ENCODE measurements at regions not wholly inside any gene's neighbourhood (a gene's known extent, or its start where the extent isn't known, plus 50 kb on each side); places are given as distances from the start of the nearest gene placed in this dataset.
A peak's percentile ranks its signal among the peaks of the same experiment; 100 is the strongest.
"Not testable (repeated sequence)": the region's sequence is repeated elsewhere in the genome, so short reads cannot be mapped to it uniquely, and the experiment has no call there.

GRCh38 chr9:106017198-106017740 is 322.9 kb downstream of the TMEM38B start:
- no peaks in the 10 kb centered on the region for H3K9me3 ChIP-seq (ENCODE audit: insufficient read depth, low read length)
- peaks cover 2% of the 10 kb centered on the region for H3K4me1 ChIP-seq (ENCODE audit: insufficient read depth, insufficient read length)
- no peak for DNase-seq (ENCODE audit: low read depth, low spot score)
- TF ChIP-seq YY1 (IDR thresholded peaks at IDR 0.05; ENCODE audit: insufficient read depth, insufficient read length) (no peak), ZNF274 (IDR thresholded peaks at IDR 0.05; ENCODE audit: low read depth, low read length) (no peak), SUZ12 (IDR thresholded peaks at IDR 0.05; ENCODE audit: extremely low read depth, insufficient read depth, insufficient read length) (no peak)
- H3K9ac ChIP-seq (ENCODE audit: insufficient read length, low read depth) = no peak overlapping the region
- H3K4me3 ChIP-seq (ENCODE audit: insufficient read length, low read depth) = no peak overlapping the region
- no peaks in the 10 kb centered on the region for H3K36me3 ChIP-seq (ENCODE audit: insufficient read depth, insufficient read length, low read length)
- H3K27me3 ChIP-seq (ENCODE audit: insufficient read depth, insufficient read length) = no peaks in the 10 kb centered on the region

GRCh38 chr9:106019039-106019680 is 324.8 kb downstream of the TMEM38B start:
- H3K4me1 ChIP-seq (ENCODE audit: insufficient read depth, insufficient read length) = peaks cover 2% of the 10 kb centered on the region
- no peak for DNase-seq (ENCODE audit: low read depth, low spot score)
- no peak for TF ChIP-seq ZNF274 (IDR thresholded peaks at IDR 0.05; ENCODE audit: low read depth, low read length)
- no peak for TF ChIP-seq SUZ12 (IDR thresholded peaks at IDR 0.05; ENCODE audit: extremely low read depth, insufficient read depth, insufficient read length)
- TF ChIP-seq YY1 (IDR thresholded peaks at IDR 0.05; ENCODE audit: insufficient read depth, insufficient read length) = no peak
- no peaks in the 10 kb centered on the region for H3K9me3 ChIP-seq (ENCODE audit: insufficient read depth, low read length)
- no peak overlapping the region for H3K9ac ChIP-seq (ENCODE audit: insufficient read length, low read depth)
- no peaks in the 10 kb centered on the region for H3K27me3 ChIP-seq (ENCODE audit: insufficient read depth, insufficient read length)
- H3K36me3 ChIP-seq (ENCODE audit: insufficient read depth, insufficient read length, low read length) = no peaks in the 10 kb centered on the region
- no peak overlapping the region for H3K4me3 ChIP-seq (ENCODE audit: insufficient read length, low read depth)

GRCh38 chr9:106019702-106020101 is 325.4 kb downstream of the TMEM38B start:
- Histone ChIP-seq H3K36me3 (ENCODE audit: insufficient read depth, insufficient read length, low read length) (no peaks in the 10 kb centered on the region), H3K9me3 (ENCODE audit: insufficient read depth, low read length) (no peaks in the 10 kb centered on the region), H3K4me1 (ENCODE audit: insufficient read depth, insufficient read length) (peaks cover 2% of the 10 kb centered on the region), H3K27me3 (ENCODE audit: insufficient read depth, insufficient read length) (no peaks in the 10 kb centered on the region), H3K4me3 (ENCODE audit: insufficient read length, low read depth) (no peak overlapping the region), H3K9ac (ENCODE audit: insufficient read length, low read depth) (no peak overlapping the region)
- peak; percentile 91 for DNase-seq (ENCODE audit: low read depth, low spot score)
- TF ChIP-seq ZNF274 (IDR thresholded peaks at IDR 0.05; ENCODE audit: low read depth, low read length) = no peak
- TF ChIP-seq YY1 (IDR thresholded peaks at IDR 0.05; ENCODE audit: insufficient read depth, insufficient read length) = no peak
- no peak for TF ChIP-seq SUZ12 (IDR thresholded peaks at IDR 0.05; ENCODE audit: extremely low read depth, insufficient read depth, insufficient read length)

GRCh38 chr9:106020186-106020585 is 325.8 kb downstream of the TMEM38B start:
- Histone ChIP-seq H3K4me3 (ENCODE audit: insufficient read length, low read depth) (no peak overlapping the region), H3K9me3 (ENCODE audit: insufficient read depth, low read length) (no peaks in the 10 kb centered on the region), H3K36me3 (ENCODE audit: insufficient read depth, insufficient read length, low read length) (no peaks in the 10 kb centered on the region), H3K27me3 (ENCODE audit: insufficient read depth, insufficient read length) (no peaks in the 10 kb centered on the region), H3K9ac (ENCODE audit: insufficient read length, low read depth) (peak overlapping the region; percentile 12), H3K4me1 (ENCODE audit: insufficient read depth, insufficient read length) (peaks cover 2% of the 10 kb centered on the region)
- DNase-seq (ENCODE audit: low read depth, low spot score) = no peak
- TF ChIP-seq ZNF274 (IDR thresholded peaks at IDR 0.05; ENCODE audit: low read depth, low read length) (no peak), SUZ12 (IDR thresholded peaks at IDR 0.05; ENCODE audit: extremely low read depth, insufficient read depth, insufficient read length) (no peak)

GRCh38 chr9:106023455-106023854 is 329.1 kb downstream of the TMEM38B start:
- H3K36me3 ChIP-seq (ENCODE audit: insufficient read depth, insufficient read length, low read length) = no peaks in the 10 kb centered on the region
- no peak overlapping the region for H3K9ac ChIP-seq (ENCODE audit: insufficient read length, low read depth)
- H3K4me3 ChIP-seq (ENCODE audit: insufficient read length, low read depth) = no peak overlapping the region
- peaks cover 2% of the 10 kb centered on the region for H3K4me1 ChIP-seq (ENCODE audit: insufficient read depth, insufficient read length)
- no peak for DNase-seq (ENCODE audit: low read depth, low spot score)
- H3K27me3 ChIP-seq (ENCODE audit: insufficient read depth, insufficient read length) = no peaks in the 10 kb centered on the region
- no peaks in the 10 kb centered on the region for H3K9me3 ChIP-seq (ENCODE audit: insufficient read depth, low read length)
- no peak for TF ChIP-seq ZNF274 (IDR thresholded peaks at IDR 0.05; ENCODE audit: low read depth, low read length)
- no peak for TF ChIP-seq SUZ12 (IDR thresholded peaks at IDR 0.05; ENCODE audit: extremely low read depth, insufficient read depth, insufficient read length)
- no peak for TF ChIP-seq YY1 (IDR thresholded peaks at IDR 0.05; ENCODE audit: insufficient read depth, insufficient read length)

- TF ChIP-seq ZNF274 (IDR thresholded peaks at IDR 0.05; ENCODE audit: low read depth, low read length) (no peak), SUZ12 (IDR thresholded peaks at IDR 0.05; ENCODE audit: extremely low read depth, insufficient read depth, insufficient read length) (no peak), YY1 (IDR thresholded peaks at IDR 0.05; ENCODE audit: insufficient read depth, insufficient read length) (no peak)
- Histone ChIP-seq H3K9ac (ENCODE audit: insufficient read length, low read depth) (no peak overlapping the region), H3K4me1 (ENCODE audit: insufficient read depth, insufficient read length) (no peaks in the 10 kb centered on the region), H3K36me3 (ENCODE audit: insufficient read depth, insufficient read length, low read length) (no peaks in the 10 kb centered on the region), H3K9me3 (ENCODE audit: insufficient read depth, low read length) (peaks cover 4% of the 10 kb centered on the region; the same call in 1 of the 2 replicates), H3K4me3 (ENCODE audit: insufficient read length, low read depth) (no peak overlapping the region), H3K27me3 (ENCODE audit: insufficient read depth, insufficient read length) (no peaks in the 10 kb centered on the region)
- no peak for DNase-seq (ENCODE audit: low read depth, low spot score)
These were observed 331.1 kb downstream of the TMEM38B start for GRCh38 chr9:106025453-106025852.

- not testable (repeated sequence) for H3K36me3 ChIP-seq (ENCODE audit: insufficient read depth, insufficient read length, low read length); H3K4me1 ChIP-seq (ENCODE audit: insufficient read depth, insufficient read length); DNase-seq (ENCODE audit: low read depth, low spot score); H3K4me3 ChIP-seq (ENCODE audit: insufficient read length, low read depth); H3K9ac ChIP-seq (ENCODE audit: insufficient read length, low read depth); H3K27me3 ChIP-seq (ENCODE audit: insufficient read depth, insufficient read length); H3K9me3 ChIP-seq (ENCODE audit: insufficient read depth, low read length)
These were observed 335.8 kb downstream of the TMEM38B start for GRCh38 chr9:106030146-106030545.
